Progenitor cell of endocrine pancreas (in vitro differentiated cells): ENCODE measurements at regions not wholly inside any gene's neighbourhood (a gene's known extent, or its start where the extent isn't known, plus 50 kb on each side); places are given as distances from the start of the nearest gene placed in this dataset.

Source experiments
- DNase-seq: peaks from one replicate; pipeline ENCODE4 v3.0.0; 2021; ENCODE audit warnings: low spot score; ENCODE audit not compliant: unreplicated experiment
- H3K27ac Mint-ChIP-seq: 2 replicates; pipeline ENCODE4 v1.8.0; 2021; ENCODE audit warnings: mild to moderate bottlenecking, moderate library complexity, mixed read lengths
- H3K27me3 Mint-ChIP-seq: 2 replicates; pipeline ENCODE4 v1.8.0; 2021; ENCODE audit warnings: mixed read lengths
- H3K36me3 Mint-ChIP-seq: 2 replicates; pipeline ENCODE4 v1.8.0; 2022; ENCODE audit warnings: mixed read lengths; ENCODE audit not compliant: insufficient read depth
- H3K4me1 Mint-ChIP-seq: 2 replicates; pipeline ENCODE4 v1.8.0; 2021; ENCODE audit warnings: low read depth, mixed read lengths
- H3K4me3 Mint-ChIP-seq: 2 replicates; pipeline ENCODE4 v1.8.0; 2021; ENCODE audit warnings: low read depth, mild to moderate bottlenecking, moderate library complexity, mixed read lengths
- H3K9me3 Mint-ChIP-seq: 2 replicates; pipeline ENCODE4 v1.8.0; 2021; ENCODE audit warnings: low read depth, mixed read lengths
- TF ChIP-seq, protein P1 (sequence below): fragments of 200-600 bp; sonication (generic); IDR thresholded peaks from one replicate; pipeline ENCODE4 v1.5.0; 2021; ENCODE audit warnings: antibody characterized with exemption, mild to moderate bottlenecking; ENCODE audit not compliant: unreplicated experiment

DNA sequence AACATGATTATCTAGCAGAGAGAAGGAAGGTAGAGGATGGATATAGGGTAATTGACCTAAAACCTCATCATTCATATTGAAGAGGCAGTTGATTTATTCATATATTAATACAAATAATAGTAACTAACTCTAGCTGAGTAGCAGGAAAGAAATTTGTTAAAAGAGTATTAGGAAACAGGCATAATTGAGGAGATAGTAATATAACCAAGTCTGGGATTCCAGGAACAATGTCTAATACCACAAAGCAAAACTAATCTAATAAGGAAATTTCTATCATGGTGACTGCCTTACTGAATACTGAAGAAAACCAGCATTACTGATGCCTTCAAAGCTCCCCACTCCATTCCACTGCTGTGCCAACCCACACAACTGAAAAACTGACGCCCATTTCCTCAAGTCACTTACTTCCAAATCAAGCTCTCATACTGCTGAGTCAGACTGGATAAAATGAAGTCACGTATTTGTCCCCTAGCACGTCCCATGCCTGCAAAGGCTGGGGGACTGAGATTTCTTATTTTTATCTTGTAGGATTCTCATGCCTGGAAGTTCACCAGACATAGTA lies 153.9 kb downstream of the SMC2 start:
- TF ChIP-seq, protein P1, sequence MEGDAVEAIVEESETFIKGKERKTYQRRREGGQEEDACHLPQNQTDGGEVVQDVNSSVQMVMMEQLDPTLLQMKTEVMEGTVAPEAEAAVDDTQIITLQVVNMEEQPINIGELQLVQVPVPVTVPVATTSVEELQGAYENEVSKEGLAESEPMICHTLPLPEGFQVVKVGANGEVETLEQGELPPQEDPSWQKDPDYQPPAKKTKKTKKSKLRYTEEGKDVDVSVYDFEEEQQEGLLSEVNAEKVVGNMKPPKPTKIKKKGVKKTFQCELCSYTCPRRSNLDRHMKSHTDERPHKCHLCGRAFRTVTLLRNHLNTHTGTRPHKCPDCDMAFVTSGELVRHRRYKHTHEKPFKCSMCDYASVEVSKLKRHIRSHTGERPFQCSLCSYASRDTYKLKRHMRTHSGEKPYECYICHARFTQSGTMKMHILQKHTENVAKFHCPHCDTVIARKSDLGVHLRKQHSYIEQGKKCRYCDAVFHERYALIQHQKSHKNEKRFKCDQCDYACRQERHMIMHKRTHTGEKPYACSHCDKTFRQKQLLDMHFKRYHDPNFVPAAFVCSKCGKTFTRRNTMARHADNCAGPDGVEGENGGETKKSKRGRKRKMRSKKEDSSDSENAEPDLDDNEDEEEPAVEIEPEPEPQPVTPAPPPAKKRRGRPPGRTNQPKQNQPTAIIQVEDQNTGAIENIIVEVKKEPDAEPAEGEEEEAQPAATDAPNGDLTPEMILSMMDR: no peak
- Mint-ChIP-seq H3K27ac (no peak overlapping the region), H3K4me3 (no peak overlapping the region), H3K36me3 (no peaks in the 10 kb centered on the region), H3K27me3 (no peaks in the 10 kb centered on the region), H3K9me3 (peaks cover 7% of the 10 kb centered on the region), H3K4me1 (no peaks in the 10 kb centered on the region)
- no peak for DNase-seq

DNA sequence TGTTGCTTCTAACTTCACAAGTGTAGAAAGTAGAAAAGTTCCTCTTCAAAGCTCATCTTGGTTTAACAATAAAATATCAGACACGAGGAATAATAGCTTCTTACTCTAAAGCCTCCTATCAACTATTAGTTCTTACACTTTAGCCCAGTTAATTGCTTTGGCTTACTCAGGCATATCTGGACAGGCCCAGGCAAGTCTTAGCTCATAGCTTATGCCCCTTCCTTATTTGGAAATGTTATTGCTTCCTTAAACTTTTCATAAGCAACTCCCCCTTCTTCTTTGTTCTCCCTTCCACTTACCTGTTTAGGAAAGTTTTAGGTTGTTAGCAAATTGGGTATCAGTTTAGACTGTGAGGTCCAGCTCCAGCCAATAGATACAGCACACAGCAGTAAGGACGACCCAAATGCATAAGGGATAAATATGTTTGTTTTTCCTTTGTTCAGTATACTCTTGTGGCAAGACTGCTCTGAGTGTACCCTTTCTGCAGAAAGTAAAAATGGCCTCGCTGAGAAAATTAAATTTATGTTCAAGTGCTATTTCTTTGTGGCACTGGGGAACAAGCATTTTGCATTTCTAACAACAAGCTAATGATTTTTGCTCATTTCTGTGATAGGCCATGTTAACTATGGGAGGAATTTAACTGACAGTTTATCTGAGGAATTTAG lies 162.1 kb downstream of the SMC2 start:
- TF ChIP-seq, protein P1: no peak
- Mint-ChIP-seq H3K36me3 (no peaks in the 10 kb centered on the region), H3K9me3 (peaks cover 25% of the 10 kb centered on the region), H3K27ac (no peak overlapping the region), H3K4me3 (no peak overlapping the region), H3K4me1 (peaks cover 7% of the 10 kb centered on the region), H3K27me3 (no peaks in the 10 kb centered on the region)
- DNase-seq: no peak

DNA sequence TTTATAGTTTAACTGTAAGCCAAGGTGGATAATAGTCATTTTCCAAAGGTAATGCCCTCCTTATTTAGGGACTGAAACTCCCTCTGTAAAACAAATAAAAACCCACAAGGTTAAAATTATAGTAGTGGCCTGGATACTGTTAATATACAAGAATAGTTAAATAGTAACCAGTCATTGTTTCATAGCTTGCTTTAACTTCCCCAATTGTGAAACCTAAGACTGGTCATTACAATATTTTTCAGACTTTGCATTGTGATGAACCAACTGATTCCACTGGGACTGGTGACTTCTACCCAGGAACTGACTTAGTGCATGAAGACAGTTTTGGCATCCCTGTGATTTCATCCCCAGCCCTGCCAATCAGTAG lies 162.6 kb downstream of the SMC2 start:
- peaks cover 7% of the 10 kb centered on the region for H3K4me1 Mint-ChIP-seq
- H3K4me3 Mint-ChIP-seq: no peak overlapping the region
- no peaks in the 10 kb centered on the region for H3K36me3 Mint-ChIP-seq
- TF ChIP-seq, protein P1: no peak
- peaks cover 25% of the 10 kb centered on the region for H3K9me3 Mint-ChIP-seq
- no peak for DNase-seq
- no peak overlapping the region for H3K27ac Mint-ChIP-seq
- no peaks in the 10 kb centered on the region for H3K27me3 Mint-ChIP-seq

DNA sequence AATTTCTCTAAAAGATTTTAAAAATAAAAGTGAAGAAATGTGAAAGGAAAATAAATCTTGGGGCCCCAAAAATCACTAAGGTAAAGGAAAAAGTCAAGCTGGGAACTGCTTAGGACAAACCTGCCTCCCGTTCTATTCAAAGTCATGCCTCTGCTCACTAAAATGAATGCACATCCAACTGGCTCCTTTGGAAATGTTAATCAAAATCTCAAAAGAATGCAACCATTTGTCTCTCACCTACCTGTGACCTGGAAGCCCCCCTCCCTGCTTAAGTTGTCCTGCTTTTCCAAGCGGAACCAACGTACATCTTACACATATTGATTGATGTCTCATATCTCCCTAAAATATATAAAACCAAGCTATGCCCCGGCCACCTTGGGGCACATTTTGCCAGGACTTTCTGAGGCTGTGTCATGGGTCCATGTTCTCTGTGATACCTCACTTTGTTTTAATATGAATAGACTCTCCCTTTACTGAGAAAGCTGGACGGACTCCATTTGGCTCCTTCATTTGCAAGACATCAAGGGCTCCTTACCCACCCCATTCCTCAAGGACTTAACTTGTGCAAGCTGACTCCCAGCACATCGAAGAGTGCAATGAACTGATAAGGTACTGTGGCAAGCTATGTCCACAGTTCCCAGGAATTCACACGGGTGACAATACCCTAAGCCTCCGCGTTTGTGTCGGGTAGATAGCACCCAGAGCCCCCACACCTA lies 164.3 kb downstream of the SMC2 start:
- no peaks in the 10 kb centered on the region for H3K36me3 Mint-ChIP-seq
- TF ChIP-seq, protein P1: no peak
- no peak overlapping the region for H3K27ac Mint-ChIP-seq
- H3K4me3 Mint-ChIP-seq: peak overlapping the region; percentile 8
- no peaks in the 10 kb centered on the region for H3K27me3 Mint-ChIP-seq
- H3K4me1 Mint-ChIP-seq: peaks cover 7% of the 10 kb centered on the region
- H3K9me3 Mint-ChIP-seq: peaks cover 14% of the 10 kb centered on the region
- DNase-seq: no peak

DNA sequence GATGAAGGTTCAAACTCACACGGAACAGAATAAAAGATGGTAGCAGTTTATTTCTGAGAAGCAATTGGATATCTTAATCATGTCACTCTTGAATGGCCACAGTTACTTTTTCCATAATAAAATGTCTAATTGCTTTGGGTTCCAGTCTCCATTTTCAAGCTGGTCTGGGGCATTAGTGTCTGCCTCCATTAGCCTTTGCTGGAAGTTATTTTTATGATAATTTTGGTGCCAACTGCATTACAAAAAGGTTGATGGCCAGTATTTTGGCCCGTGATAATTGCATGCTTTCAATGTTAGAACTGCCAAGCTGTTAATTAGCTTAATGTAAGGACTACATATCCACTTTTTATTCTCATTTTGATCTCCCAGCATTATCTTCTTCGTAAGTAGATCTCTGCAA lies 165.9 kb downstream of the SMC2 start:
- H3K4me1 Mint-ChIP-seq: peaks cover 7% of the 10 kb centered on the region
- no peak for DNase-seq
- no peaks in the 10 kb centered on the region for H3K36me3 Mint-ChIP-seq
- TF ChIP-seq, protein P1: no peak
- no peaks in the 10 kb centered on the region for H3K27me3 Mint-ChIP-seq
- H3K4me3 Mint-ChIP-seq: no peak overlapping the region
- no peak overlapping the region for H3K27ac Mint-ChIP-seq
- H3K9me3 Mint-ChIP-seq: peaks cover 14% of the 10 kb centered on the region
